ENCODE measurements at regions not wholly inside any gene's neighbourhood (a gene's known extent, or its start where the extent isn't known, plus 50 kb on each side); places are given as distances from the start of the nearest gene placed in this dataset.

- no peak for TF ChIP-seq CTCF (IDR thresholded peaks at IDR 0.05)
- no peak for TF ChIP-seq POLR2AphosphoS5 (IDR thresholded peaks at IDR 0.05)
- TF ChIP-seq POLR2A (IDR thresholded peaks at IDR 0.05), result no peak
- TF ChIP-seq EP300 (IDR thresholded peaks at IDR 0.05; ENCODE audit: low read depth), result no peak
Observed at GRCh38 chr2:52775674-52776073, 991.9 kb upstream of the CHAC2 start.

All from transverse colon (tissue), 4 donors.